B cell (primary cell): ENCODE measurements at regions not wholly inside any gene's neighbourhood (a gene's known extent, or its start where the extent isn't known, plus 50 kb on each side); places are given as distances from the start of the nearest gene placed in this dataset.

ENCODE experiments used
- EZH2 ChIP-seq: IDR thresholded peaks from 2 replicates; pipeline ENCODE4 v1.6.1; 2012; ENCODE audit warnings: borderline replicate concordance, low read depth, mild to moderate bottlenecking, moderate library complexity, low read length; ENCODE audit not compliant: insufficient read depth, poor library complexity, severe bottlenecking
- TF ChIP-seq, protein P1 (sequence below): fragments of 200-600 bp; IDR thresholded peaks from one replicate; pipeline ENCODE4 v1.8.0; 2022; ENCODE audit warnings: antibody characterized with exemption, mild to moderate bottlenecking

DNA sequence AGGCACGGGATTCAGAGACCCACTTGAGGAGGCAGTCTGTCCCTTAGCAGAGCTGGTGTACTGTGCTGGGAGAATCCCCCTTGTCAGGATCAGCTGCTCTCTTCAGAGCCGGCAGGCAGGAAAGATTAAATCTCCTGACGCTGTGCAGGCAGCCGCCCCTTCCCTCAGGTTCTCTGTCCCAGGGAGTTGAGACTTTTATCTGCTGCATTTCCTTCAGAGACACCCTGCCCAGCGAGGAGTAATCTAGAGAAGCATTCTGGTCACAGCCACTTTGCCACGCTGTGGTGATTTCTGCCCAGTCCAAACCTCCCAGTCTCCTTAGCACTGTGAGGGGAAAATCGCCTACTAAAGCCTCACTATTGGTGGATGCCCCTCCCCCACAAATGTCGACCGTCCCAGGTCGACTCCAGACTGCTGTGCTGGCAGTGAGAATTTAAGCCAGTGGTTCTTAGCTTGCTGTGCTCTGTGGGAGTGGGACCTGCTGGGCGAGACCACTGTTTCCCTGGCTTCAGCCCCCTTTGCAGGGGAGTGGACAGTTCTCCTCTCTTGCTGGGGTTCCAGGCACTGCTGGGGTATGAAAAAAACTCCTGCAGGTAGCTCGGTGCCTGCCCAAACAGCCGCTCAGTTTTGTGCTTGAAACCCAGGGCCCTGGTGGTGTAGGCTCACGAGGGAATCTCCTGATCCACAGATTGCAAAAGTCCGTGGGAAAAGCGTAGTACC, 265.4 kb downstream of the ZWINT start:
- TF ChIP-seq, protein P1, sequence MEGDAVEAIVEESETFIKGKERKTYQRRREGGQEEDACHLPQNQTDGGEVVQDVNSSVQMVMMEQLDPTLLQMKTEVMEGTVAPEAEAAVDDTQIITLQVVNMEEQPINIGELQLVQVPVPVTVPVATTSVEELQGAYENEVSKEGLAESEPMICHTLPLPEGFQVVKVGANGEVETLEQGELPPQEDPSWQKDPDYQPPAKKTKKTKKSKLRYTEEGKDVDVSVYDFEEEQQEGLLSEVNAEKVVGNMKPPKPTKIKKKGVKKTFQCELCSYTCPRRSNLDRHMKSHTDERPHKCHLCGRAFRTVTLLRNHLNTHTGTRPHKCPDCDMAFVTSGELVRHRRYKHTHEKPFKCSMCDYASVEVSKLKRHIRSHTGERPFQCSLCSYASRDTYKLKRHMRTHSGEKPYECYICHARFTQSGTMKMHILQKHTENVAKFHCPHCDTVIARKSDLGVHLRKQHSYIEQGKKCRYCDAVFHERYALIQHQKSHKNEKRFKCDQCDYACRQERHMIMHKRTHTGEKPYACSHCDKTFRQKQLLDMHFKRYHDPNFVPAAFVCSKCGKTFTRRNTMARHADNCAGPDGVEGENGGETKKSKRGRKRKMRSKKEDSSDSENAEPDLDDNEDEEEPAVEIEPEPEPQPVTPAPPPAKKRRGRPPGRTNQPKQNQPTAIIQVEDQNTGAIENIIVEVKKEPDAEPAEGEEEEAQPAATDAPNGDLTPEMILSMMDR, result no peak
- TF ChIP-seq EZH2, result no peak
